Mesenchymal stem cell (in vitro differentiated cells and primary cell): ENCODE measurements at regions not wholly inside any gene's neighbourhood (a gene's known extent, or its start where the extent isn't known, plus 50 kb on each side); places are given as distances from the start of the nearest gene placed in this dataset.

Source experiments
- DNase-seq: peaks from one replicate; pipeline ENCODE4 v3.0.0-alpha.2; 2013
- H2AFZ ChIP-seq: one replicate; pipeline ENCODE4 v1.6.1; 2013; ENCODE audit warnings: low read depth, mild to moderate bottlenecking, control low read depth, inconsistent platforms, low read length, moderate library complexity
- H2AK5ac ChIP-seq: 2 replicates; pipeline ENCODE4 v1.6.1; 2013; ENCODE audit warnings: low read length, moderate library complexity, mild to moderate bottlenecking, inconsistent platforms; ENCODE audit not compliant: severe bottlenecking
- H2BK120ac ChIP-seq: one replicate; pipeline ENCODE4 v1.6.1; 2013; ENCODE audit warnings: low read depth, mild to moderate bottlenecking, inconsistent platforms, low read length, moderate library complexity
- H2BK12ac ChIP-seq, 2 experiments: one replicate each; pipeline ENCODE4 v1.6.1; 2013; ENCODE audit warnings: inconsistent platforms in 2 of 2, low read length in 2 of 2, mild to moderate bottlenecking in 2 of 2, moderate library complexity in 2 of 2, control low read depth in 1 of 2
- H2BK15ac ChIP-seq: one replicate; pipeline ENCODE4 v1.6.1; 2013; ENCODE audit warnings: mild to moderate bottlenecking, low read depth, inconsistent platforms; ENCODE audit not compliant: poor library complexity, severe bottlenecking
- H2BK5ac ChIP-seq: 2 replicates; pipeline ENCODE4 v1.6.1; 2013; ENCODE audit warnings: low read depth, mild to moderate bottlenecking, low read length, control low read depth, inconsistent platforms; ENCODE audit not compliant: poor library complexity, severe bottlenecking
- H3K14ac ChIP-seq, 2 experiments: one replicate each; pipeline ENCODE4 v1.6.1; 2013; ENCODE audit warnings: inconsistent platforms in 2 of 2, low read length in 2 of 2, control low read depth in 1 of 2, mild to moderate bottlenecking in 1 of 2, moderate library complexity in 1 of 2
- H3K18ac ChIP-seq, 2 experiments: one replicate each; pipeline ENCODE4 v1.6.1; 2013; ENCODE audit warnings: inconsistent platforms in 2 of 2, low read length in 2 of 2, control low read depth in 1 of 2, low read depth in 1 of 2, mild to moderate bottlenecking in 1 of 2
- H3K23ac ChIP-seq, 2 experiments: one replicate each; pipeline ENCODE4 v1.6.1; 2013; ENCODE audit warnings: inconsistent platforms in 2 of 2, low read length in 2 of 2, mild to moderate bottlenecking in 2 of 2, moderate library complexity in 2 of 2, control low read depth in 1 of 2
- H3K27ac ChIP-seq: 2 replicates; pipeline ENCODE4 v1.5.1; 2013; ENCODE audit warnings: mild to moderate bottlenecking, moderate library complexity, low read length, control low read depth, inconsistent platforms; ENCODE audit not compliant: poor library complexity, severe bottlenecking
- H3K27me3 ChIP-seq, 2 experiments: 2 replicates each; pipeline versions ENCODE4 v1.6.1 to v1.7.0; 2013; ENCODE audit warnings: low read length in 2 of 2, mild to moderate bottlenecking in 2 of 2, moderate library complexity in 2 of 2, control low read depth in 1 of 2, inconsistent platforms in 1 of 2; ENCODE audit not compliant: control insufficient read depth in 1 of 2, insufficient read depth in 1 of 2
- H3K36me3 ChIP-seq, 2 experiments: 2 replicates each; pipeline versions ENCODE4 v1.6.1 to v1.7.0; 2013; ENCODE audit warnings: low read length in 2 of 2, control low read depth in 1 of 2, inconsistent platforms in 1 of 2, low read depth in 1 of 2, mild to moderate bottlenecking in 1 of 2; ENCODE audit not compliant: insufficient read depth in 2 of 2, control insufficient read depth in 1 of 2
- H3K4ac ChIP-seq, 2 experiments: one replicate each; pipeline ENCODE4 v1.6.1; 2013; ENCODE audit warnings: inconsistent platforms in 2 of 2, low read length in 2 of 2, mild to moderate bottlenecking in 2 of 2, moderate library complexity in 2 of 2, control low read depth in 1 of 2, low read depth in 1 of 2
- H3K4me1 ChIP-seq: 2 replicates; pipeline ENCODE4 v1.6.1; 2013; ENCODE audit warnings: low read depth, low read length, control low read depth; ENCODE audit not compliant: control insufficient read depth, insufficient read depth
- H3K4me2 ChIP-seq: 2 replicates; pipeline ENCODE4 v1.6.1; 2013; ENCODE audit warnings: low read length, mild to moderate bottlenecking, inconsistent platforms; ENCODE audit not compliant: poor library complexity, severe bottlenecking
- H3K4me3 ChIP-seq, 2 experiments: 2 replicates each; pipeline versions ENCODE4 v1.5.1 to v1.7.0; 2013; ENCODE audit warnings: low read length in 2 of 2, mild to moderate bottlenecking in 2 of 2, control low read depth in 1 of 2, low read depth in 1 of 2; ENCODE audit not compliant: insufficient read depth in 1 of 2
- H3K79me1 ChIP-seq: replicated peaks from 2 replicates; pipeline ENCODE4 v1.6.1; 2013; ENCODE audit warnings: mild to moderate bottlenecking, control low read depth, low read length, inconsistent platforms; ENCODE audit not compliant: poor library complexity, severe bottlenecking
- H3K9ac ChIP-seq: 2 replicates; pipeline ENCODE4 v1.7.0; 2013; ENCODE audit warnings: mild to moderate bottlenecking, low read length, moderate library complexity
- H3K9me3 ChIP-seq: 2 replicates; pipeline ENCODE4 v1.7.0; 2013; ENCODE audit warnings: mild to moderate bottlenecking, low read length; ENCODE audit not compliant: control insufficient read depth
- H4K8ac ChIP-seq: one replicate; pipeline ENCODE4 v1.6.1; 2013; ENCODE audit warnings: inconsistent platforms, mild to moderate bottlenecking, low read length, moderate library complexity
- H4K91ac ChIP-seq: one replicate; pipeline ENCODE4 v1.6.1; 2013; ENCODE audit warnings: mild to moderate bottlenecking, low read length, inconsistent platforms
- WGBS: methylation state at CpG from one replicate; pipeline ENCODE4 v1.1.7; 2013; ENCODE audit warnings: mixed read lengths; 5-methylcytosine and 5-hydroxymethylcytosine counted together

- no peaks in the 10 kb centered on the region for H3K79me1 ChIP-seq
- H2AFZ ChIP-seq: no peak overlapping the region
- no peak overlapping the region for H3K27ac ChIP-seq
- H2BK15ac ChIP-seq: no peak overlapping the region
- no peak overlapping the region for H2BK12ac ChIP-seq
- WGBS: 90% methylated on average over 5 of the region's 6 CpGs
- no peak overlapping the region for H3K23ac ChIP-seq
- H3K36me3 ChIP-seq: no peaks in the 10 kb centered on the region
- H3K18ac ChIP-seq: no peak overlapping the region
- no peak overlapping the region for H4K8ac ChIP-seq
- no peak for DNase-seq
- H3K9ac ChIP-seq: no peak overlapping the region
- H3K14ac ChIP-seq: no peak overlapping the region
- no peak overlapping the region for H2BK5ac ChIP-seq
- no peak overlapping the region for H2AK5ac ChIP-seq
- no peak overlapping the region for H4K91ac ChIP-seq
- H3K4me3 ChIP-seq: no peak overlapping the region
- no peak overlapping the region for H2BK120ac ChIP-seq
- no peaks in the 10 kb centered on the region for H3K4me1 ChIP-seq
- H3K4ac ChIP-seq: no peak overlapping the region
- H3K9me3 ChIP-seq: no peaks in the 10 kb centered on the region
- no peak overlapping the region for H3K4me2 ChIP-seq
- no peaks in the 10 kb centered on the region for H3K27me3 ChIP-seq
Measured at GRCh38 chr4:107404591-107405300, 315.3 kb downstream of the PAPSS1 start.

- H3K23ac ChIP-seq: no peak overlapping the region
- no peaks in the 10 kb centered on the region for H3K4me1 ChIP-seq
- H3K4me3 ChIP-seq: no peak overlapping the region
Measured at GRCh38 chr4:107402291-107402690, 317.7 kb downstream of the PAPSS1 start.

GRCh38 chr4:107392951-107393350 is 327.1 kb downstream of the PAPSS1 start:
- Histone ChIP-seq H3K4ac (no peak overlapping the region), H3K14ac (peak overlapping the region in 1 of 2 experiments; percentile 44), H2AFZ (peak overlapping the region; percentile 20), H3K27me3 (no peaks in the 10 kb centered on the region), H4K91ac (no peak overlapping the region), H3K4me3 (peak overlapping the region in 1 of 2 experiments; percentile 34), H3K4me1 (peaks cover 2% of the 10 kb centered on the region), H3K4me2 (no peak overlapping the region), H3K79me1 (no peaks in the 10 kb centered on the region), H3K36me3 (no peaks in the 10 kb centered on the region), H2BK120ac (no peak overlapping the region), H3K18ac (peak overlapping the region in 1 of 2 experiments; percentile 28), H2BK5ac (no peak overlapping the region), H3K9me3 (no peaks in the 10 kb centered on the region), H3K9ac (peak overlapping the region; percentile 53), H2AK5ac (no peak overlapping the region), H2BK12ac (no peak overlapping the region), H2BK15ac (no peak overlapping the region), H3K23ac (no peak overlapping the region), H3K27ac (no peak overlapping the region), H4K8ac (peak overlapping the region; percentile 78)
- WGBS: 50% methylated on average over 2 of the region's 2 CpGs
- DNase-seq: peak; percentile 43

More at GRCh38 chr4:107402291-107402690, 317.7 kb downstream of the PAPSS1 start:
- no peak overlapping the region for H3K27ac ChIP-seq
- DNase-seq: no peak
- no peak overlapping the region for H3K14ac ChIP-seq
- no peak overlapping the region for H3K4ac ChIP-seq
- no peak overlapping the region for H2AK5ac ChIP-seq
- H4K91ac ChIP-seq: no peak overlapping the region
- H2BK12ac ChIP-seq: no peak overlapping the region
- H2BK5ac ChIP-seq: no peak overlapping the region
- H3K36me3 ChIP-seq: no peaks in the 10 kb centered on the region
- no peak overlapping the region for H2AFZ ChIP-seq
- H3K4me2 ChIP-seq: no peak overlapping the region
- H3K27me3 ChIP-seq: no peaks in the 10 kb centered on the region
- H2BK15ac ChIP-seq: no peak overlapping the region
- H2BK120ac ChIP-seq: no peak overlapping the region
- H3K18ac ChIP-seq: no peak overlapping the region
- no peaks in the 10 kb centered on the region for H3K9me3 ChIP-seq
- H4K8ac ChIP-seq: no peak overlapping the region
- H3K9ac ChIP-seq: no peak overlapping the region
- WGBS: 90% methylated on average over 2 of the region's 4 CpGs
- H3K79me1 ChIP-seq: no peaks in the 10 kb centered on the region

GRCh38 chr4:107392380-107392779 is 327.7 kb downstream of the PAPSS1 start:
- Histone ChIP-seq H3K27ac (no peak overlapping the region), H3K36me3 (no peaks in the 10 kb centered on the region), H2BK120ac (no peak overlapping the region), H3K9ac (peak overlapping the region; percentile 53), H3K79me1 (no peaks in the 10 kb centered on the region), H3K14ac (no peak overlapping the region), H3K18ac (no peak overlapping the region), H4K8ac (no peak overlapping the region), H3K4me1 (peaks cover 2% of the 10 kb centered on the region), H2AK5ac (no peak overlapping the region), H3K4ac (no peak overlapping the region), H3K4me2 (no peak overlapping the region), H2BK15ac (no peak overlapping the region), H2BK12ac (no peak overlapping the region), H3K9me3 (no peaks in the 10 kb centered on the region), H3K23ac (no peak overlapping the region), H3K27me3 (no peaks in the 10 kb centered on the region), H3K4me3 (peak overlapping the region in 1 of 2 experiments; percentile 34), H2BK5ac (no peak overlapping the region), H2AFZ (no peak overlapping the region), H4K91ac (no peak overlapping the region)
- WGBS: 78% methylated on average over 1 of the region's 3 CpGs
- DNase-seq: no peak
